ENCODE measurements at regions not wholly inside any gene's neighbourhood (a gene's known extent, or its start where the extent isn't known, plus 50 kb on each side); places are given as distances from the start of the nearest gene placed in this dataset.
"Not testable (repeated sequence)": the region's sequence is repeated elsewhere in the genome, so short reads cannot be mapped to it uniquely, and the experiment has no call there.

- no peak for DNase-seq
Measured at GRCh38 chr5:3185488-3185887, 410.1 kb upstream of the IRX1 start.

GRCh38 chr5:3182133-3182876, 413.3 kb upstream of the IRX1 start:
- peak; percentile 68 for DNase-seq

GRCh38 chr5:3181671-3182070, 414.0 kb upstream of the IRX1 start:
- DNase-seq = no peak

GRCh38 chr5:3180636-3181035, 415.0 kb upstream of the IRX1 start:
- DNase-seq = no peak

GRCh38 chr5:3179220-3179619, 416.4 kb upstream of the IRX1 start:
- DNase-seq = no peak

GRCh38 chr5:3177338-3177737, 418.3 kb upstream of the IRX1 start:
- no peak for DNase-seq

- no peak for DNase-seq
Measured at GRCh38 chr5:3175416-3175815, 420.2 kb upstream of the IRX1 start.

- no peak for DNase-seq
Measured at GRCh38 chr5:3167473-3167872, 416.0 kb upstream of the IRX2 start.

GRCh38 chr5:3163626-3164025, 412.1 kb upstream of the IRX2 start:
- no peak for DNase-seq

- no peak for DNase-seq
Measured at GRCh38 chr5:3161672-3162071, 410.2 kb upstream of the IRX2 start.

GRCh38 chr5:3157214-3157613, 405.7 kb upstream of the IRX2 start:
- DNase-seq = no peak

- DNase-seq = no peak
Measured at GRCh38 chr5:3155717-3156116, 404.2 kb upstream of the IRX2 start.

GRCh38 chr5:3155046-3155445, 403.6 kb upstream of the IRX2 start:
- no peak for DNase-seq

- no peak for DNase-seq
Measured at GRCh38 chr5:3153906-3154305, 402.4 kb upstream of the IRX2 start.

GRCh38 chr5:3153226-3153858, 401.9 kb upstream of the IRX2 start:
- DNase-seq = peak; percentile 87

GRCh38 chr5:3149899-3150298, 398.4 kb upstream of the IRX2 start:
- DNase-seq = no peak

- DNase-seq = not testable (repeated sequence)
Measured at GRCh38 chr5:3147405-3147804, 395.9 kb upstream of the IRX2 start.

GRCh38 chr5:3145641-3146040, 394.2 kb upstream of the IRX2 start:
- DNase-seq = no peak

GRCh38 chr5:3143382-3143781, 391.9 kb upstream of the IRX2 start:
- DNase-seq = no peak

- peak; percentile 81 for DNase-seq
Measured at GRCh38 chr5:3142261-3143027, 391.0 kb upstream of the IRX2 start.

- DNase-seq = no peak
Measured at GRCh38 chr5:3140117-3140516, 388.6 kb upstream of the IRX2 start.

GRCh38 chr5:3139499-3139931, 388.0 kb upstream of the IRX2 start:
- DNase-seq = no peak

- no peak for DNase-seq
Measured at GRCh38 chr5:3131161-3131560, 379.7 kb upstream of the IRX2 start.

- DNase-seq = no peak
Measured at GRCh38 chr5:3129252-3129651, 377.8 kb upstream of the IRX2 start.
